NCI-H2107 treated with DMSO at 0.1 percent for 48 hours (cell line): ENCODE measurements at regions not wholly inside any gene's neighbourhood (a gene's known extent, or its start where the extent isn't known, plus 50 kb on each side); places are given as distances from the start of the nearest gene placed in this dataset.
A peak's percentile ranks its signal among the peaks of the same experiment; 100 is the strongest.

Experiments used
- DNase-seq: peaks from one replicate; lab custom pipeline; 2025; ENCODE audit not compliant: unreplicated experiment; lab: John Stamatoyannopoulos, UW

GRCh38 chr1:234990328-234990675 lies 138.3 kb downstream of the TOMM20 start:
- no peak for DNase-seq

GRCh38 chr1:234989479-234990327 lies 138.9 kb downstream of the TOMM20 start:
- no peak for DNase-seq

DNA sequence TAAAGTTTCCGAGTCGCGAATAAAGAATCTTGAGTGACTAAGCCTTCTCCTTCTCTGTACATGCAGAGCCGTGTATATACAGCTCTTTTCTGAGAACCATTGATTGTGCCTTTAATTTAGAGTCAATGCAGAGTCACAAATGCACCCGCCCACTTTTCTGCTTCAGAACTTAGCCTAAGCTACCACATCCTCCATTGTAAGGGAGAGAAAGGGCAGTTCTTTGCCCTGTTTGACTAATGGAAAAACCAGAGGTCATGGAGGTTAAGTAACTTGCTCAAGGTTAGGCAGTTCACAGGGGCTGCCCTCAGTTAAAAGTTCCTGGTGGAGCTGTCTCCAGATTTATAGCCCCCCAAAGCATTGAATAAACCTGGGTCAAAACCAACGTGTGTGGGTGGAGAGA lies 139.6 kb downstream of the TOMM20 start:
- DNase-seq, result no peak

DNA sequence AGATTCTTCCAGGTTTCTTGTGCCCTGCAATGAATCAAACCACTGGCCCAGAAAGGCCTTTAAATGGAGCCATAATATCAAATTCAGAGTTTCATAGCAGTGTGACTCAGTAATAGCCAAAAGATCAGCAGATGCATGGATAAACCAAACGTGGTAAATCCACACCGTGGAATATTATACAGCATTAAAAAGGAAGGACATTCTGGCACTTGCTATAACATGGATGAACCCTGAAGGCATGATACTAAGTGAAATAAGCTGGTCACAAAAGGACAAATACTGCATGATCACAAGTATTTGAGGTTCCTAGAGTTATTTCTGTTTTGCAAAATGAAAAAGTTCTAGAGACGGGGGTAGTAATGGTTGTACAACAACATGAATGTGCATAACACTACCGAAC lies 140.1 kb downstream of the TOMM20 start:
- no peak for DNase-seq

- DNase-seq, result no peak
Observed at GRCh38 chr1:234988155-234988517, 140.5 kb downstream of the TOMM20 start.

- DNase-seq, result no peak
Observed at GRCh38 chr1:234987415-234988154, 141.1 kb downstream of the TOMM20 start.

DNA sequence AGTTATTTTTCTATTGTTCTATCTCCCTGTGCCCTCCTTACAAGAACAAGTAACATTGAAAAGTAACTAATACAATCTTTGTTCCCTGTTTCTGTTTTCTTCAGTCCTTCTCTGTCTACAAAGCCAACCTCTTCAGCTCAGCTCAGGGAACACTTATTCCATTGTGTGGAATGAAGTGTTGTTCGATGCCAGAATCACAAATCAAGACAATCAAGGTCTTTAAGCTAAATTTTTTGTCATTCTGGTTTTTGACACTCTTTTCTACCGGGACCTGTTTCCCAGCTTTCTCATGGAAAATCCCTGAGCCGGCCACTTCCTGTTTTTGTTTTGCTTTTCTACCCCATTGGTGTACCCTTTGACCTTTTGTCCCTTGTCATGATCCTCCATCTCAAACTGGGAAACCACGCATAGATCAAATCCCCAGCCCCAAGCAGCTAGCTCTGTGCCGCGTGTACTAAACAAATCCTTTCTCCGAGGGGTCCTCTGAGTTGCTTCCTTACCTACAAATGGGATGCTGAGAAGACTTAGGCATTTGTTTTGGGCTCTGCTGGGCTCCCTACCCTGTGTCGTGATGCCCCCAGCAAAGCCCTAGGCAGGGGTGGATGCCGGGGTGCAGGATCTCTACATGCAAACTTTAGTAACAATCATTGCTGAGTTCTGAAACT lies 141.8 kb downstream of the TOMM20 start:
- no peak for DNase-seq

GRCh38 chr1:234985516-234986294 lies 142.9 kb downstream of the TOMM20 start:
- DNase-seq, result no peak

DNA sequence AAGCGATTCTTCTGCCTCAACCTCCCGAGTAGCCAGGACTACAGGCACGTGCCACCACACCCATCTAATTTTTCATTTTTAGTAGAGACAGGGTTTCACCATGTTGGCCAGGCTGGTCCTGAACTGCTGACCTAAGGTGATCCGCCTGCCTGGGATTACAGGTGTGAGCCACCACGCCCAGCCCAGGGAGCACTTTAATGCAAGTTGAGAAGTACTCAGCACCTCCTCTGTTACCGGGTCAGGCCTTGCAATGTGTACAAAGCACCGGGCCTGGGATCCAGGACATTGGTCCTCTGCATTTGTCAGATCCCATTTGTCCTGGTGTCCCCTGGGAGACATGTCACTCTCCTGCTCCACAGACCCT lies 143.6 kb downstream of the TOMM20 start:
- DNase-seq, result no peak

GRCh38 chr1:234983564-234984238 lies 144.9 kb downstream of the TOMM20 start:
- DNase-seq, result no peak

DNA sequence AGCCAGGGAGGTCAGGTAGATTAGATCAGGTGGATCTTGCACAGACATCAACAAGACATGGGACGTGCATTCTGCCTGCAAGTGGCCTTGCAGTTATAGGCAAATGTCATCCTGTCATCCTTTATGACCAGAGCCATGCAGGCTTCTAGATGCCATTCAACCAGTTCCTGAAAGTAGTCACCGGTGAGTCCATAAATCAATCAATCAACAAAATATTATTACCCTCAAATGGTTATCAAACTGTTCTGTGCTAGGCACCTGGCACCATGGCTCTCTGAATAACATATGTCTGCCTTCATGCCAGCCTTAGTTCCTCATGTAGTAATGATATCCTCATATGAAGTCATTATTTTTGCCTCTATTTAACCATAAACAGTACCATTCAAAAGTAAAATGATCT lies 146.9 kb downstream of the TOMM20 start:
- no peak for DNase-seq

GRCh38 chr1:234980645-234981396 lies 147.8 kb downstream of the TOMM20 start:
- DNase-seq, result no peak

DNA sequence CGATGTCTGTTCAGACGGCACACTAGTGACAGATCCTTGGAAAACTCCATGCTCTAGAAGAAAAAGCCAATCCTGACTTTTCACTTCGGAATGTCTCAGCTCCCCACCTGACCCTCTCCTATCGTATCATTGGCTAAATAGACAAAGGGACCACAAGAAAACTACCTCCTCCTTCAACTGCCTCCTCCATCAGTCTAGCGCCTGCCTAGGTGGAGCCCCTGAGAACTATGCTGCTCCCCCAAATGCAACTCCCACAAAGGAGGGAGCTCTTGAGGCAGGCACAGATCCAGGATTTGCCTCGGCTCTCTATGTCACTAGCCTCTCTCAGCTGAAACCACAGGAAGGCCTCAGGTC lies 148.4 kb downstream of the TOMM20 start:
- no peak for DNase-seq

DNA sequence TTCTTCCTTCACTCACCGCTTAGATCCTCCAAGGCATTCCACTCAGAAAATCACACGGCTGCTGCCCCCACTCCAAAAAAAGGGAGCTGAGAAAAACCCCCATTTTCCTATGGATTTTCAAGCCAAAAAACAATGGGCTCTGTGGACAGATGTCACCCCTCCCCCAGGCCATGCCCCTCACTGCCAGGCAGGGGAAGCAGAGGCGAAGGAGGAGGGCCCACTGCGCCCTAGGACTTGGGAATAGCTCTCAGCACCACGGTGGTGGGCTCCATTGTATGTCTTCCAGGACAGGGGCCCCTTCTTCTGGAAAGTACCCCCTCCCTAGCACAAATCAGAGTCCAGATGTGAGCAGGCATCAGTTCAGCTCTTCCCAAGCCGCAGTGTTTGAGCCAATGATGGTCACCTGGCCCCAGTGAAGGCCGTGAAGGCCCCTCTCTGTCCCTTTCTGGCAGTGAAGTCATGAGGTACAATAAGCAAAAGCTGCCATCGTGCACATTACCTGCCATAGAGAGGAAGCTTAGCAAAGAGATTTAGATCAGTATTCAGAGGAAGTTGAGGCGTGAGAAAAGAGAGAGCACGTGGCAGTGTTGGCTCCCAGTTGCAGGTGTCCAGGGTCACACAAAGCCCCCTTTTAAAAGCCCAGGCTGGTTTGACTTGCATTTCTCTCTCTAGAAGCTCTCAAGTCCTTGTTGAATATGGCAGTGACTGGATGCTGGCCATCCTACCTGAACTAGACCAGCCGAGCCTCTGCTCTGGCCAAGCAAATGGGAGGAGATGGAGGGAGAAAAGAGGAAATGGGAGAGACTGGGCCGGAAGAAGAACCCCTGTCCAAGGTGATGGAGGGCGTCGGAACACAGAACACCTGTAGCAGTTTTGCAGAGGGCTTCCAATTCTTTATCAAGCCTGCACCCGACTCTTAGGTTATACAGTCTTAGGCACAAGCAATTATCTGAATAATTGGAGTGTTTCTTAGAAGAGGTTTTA lies 149.0 kb downstream of the TOMM20 start:
- no peak for DNase-seq

DNA sequence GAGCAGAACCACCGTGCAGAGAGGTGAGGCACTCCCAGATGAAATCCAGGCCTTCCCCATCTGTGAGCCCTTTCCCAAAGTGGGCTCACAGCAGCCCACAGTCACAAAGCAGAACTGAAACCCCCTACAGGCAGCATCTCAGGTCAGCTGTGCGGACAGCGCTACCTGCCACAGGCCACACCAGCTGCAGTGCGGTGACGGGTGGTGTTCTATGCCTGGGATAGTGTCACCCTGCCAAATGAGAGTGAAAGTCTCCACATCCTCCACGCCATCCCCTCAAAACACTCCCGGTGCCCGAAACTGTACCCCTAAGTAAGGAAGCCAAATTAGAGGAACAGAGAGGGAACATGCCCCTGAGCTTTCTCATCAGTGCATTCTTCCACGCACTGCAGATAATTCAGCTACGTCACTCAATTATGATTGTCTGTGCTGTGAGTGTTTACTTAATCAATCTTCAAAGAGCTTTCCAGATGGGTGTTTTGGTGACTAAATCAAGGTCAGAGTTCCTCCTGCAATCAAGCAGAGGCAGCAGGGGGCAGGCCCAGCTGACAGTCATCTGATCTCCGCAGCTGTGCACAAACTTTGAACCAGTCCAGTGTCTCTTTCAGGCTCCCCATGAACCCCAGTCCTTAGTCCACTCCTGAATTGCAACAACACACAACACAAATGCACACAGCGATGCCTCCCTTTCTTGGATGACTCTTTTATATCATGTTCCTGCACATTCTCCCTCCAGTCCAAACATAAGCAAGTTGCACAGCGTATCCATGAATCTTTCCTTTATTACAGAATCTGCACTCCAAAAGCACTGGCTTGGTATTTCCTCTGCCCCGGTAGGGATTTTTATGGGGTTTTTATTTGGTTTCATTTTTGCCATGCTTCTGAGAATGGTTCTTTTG lies 150.0 kb downstream of the TOMM20 start:
- peak; percentile 52 for DNase-seq

DNA sequence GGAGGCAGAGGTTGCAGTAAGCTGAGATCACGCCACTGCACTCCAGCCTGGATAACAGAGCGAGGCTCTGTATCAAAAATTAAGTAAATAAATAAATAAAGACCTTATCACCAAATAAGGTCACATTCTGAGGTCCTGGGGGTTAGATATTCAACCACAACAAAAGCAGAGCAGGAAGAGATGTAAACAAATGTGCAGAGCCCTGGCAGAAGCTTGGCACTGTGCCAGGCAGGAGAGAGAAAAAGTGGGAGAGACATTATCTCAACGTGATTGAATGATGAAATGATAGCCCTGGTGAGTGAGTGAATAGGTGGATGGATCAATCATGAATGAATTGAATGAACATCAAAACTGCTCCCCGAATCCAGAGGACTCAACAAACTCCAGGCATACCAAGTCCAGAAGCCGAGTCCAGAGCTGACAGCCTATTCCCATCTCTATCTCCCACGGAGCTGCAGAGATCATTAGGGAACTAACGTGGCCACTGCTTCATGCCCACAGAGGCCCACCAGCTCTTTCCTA lies 150.7 kb downstream of the TOMM20 start:
- no peak for DNase-seq

- no peak for DNase-seq
Observed at GRCh38 chr1:234976861-234977680, 151.6 kb downstream of the TOMM20 start.
